Fibroblast of lung (primary cell): ENCODE measurements at regions not wholly inside any gene's neighbourhood (a gene's known extent, or its start where the extent isn't known, plus 50 kb on each side); places are given as distances from the start of the nearest gene placed in this dataset.

Source experiments
- CTCF ChIP-seq, 2 donors: IDR thresholded peaks in 1 of 2; conservative IDR thresholded peaks in 1 of 2; 1 replicate in 1 of 2; 2 replicates in 1 of 2; pipeline ENCODE4 v1.5.1; 2011 to 2012; ENCODE audit warnings: low read length in 2 of 2, control low read depth in 1 of 2, inconsistent platforms in 1 of 2, low read depth in 1 of 2, mild to moderate bottlenecking in 1 of 2
- EZH2 ChIP-seq: IDR thresholded peaks from 2 replicates; pipeline ENCODE4 v1.5.1; 2012; ENCODE audit warnings: low read length, control low read depth, mild to moderate bottlenecking; ENCODE audit errors: missing control alignments

GRCh38 chr10:123529146-123529760, 136.9 kb upstream of the GPR26 start:
- TF ChIP-seq CTCF (conservative IDR thresholded peaks at IDR 0.05 in 1 of 2, IDR thresholded peaks at IDR 0.05 in 1 of 2; ENCODE audit: low read depth in 1 of 2, low read length in 2 of 2) (no peak), EZH2 (no peak)
